Limb (tissue), 2 donors: ENCODE measurements at regions not wholly inside any gene's neighbourhood (a gene's known extent, or its start where the extent isn't known, plus 50 kb on each side); places are given as distances from the start of the nearest gene placed in this dataset.
"Not testable (repeated sequence)": the region's sequence is repeated elsewhere in the genome, so short reads cannot be mapped to it uniquely, and the experiment has no call there.

Source experiments
- DNase-seq, 2 donors: peaks; one replicate each; pipeline ENCODE4 v3.0.0-alpha.2; 2016; ENCODE audit errors: extremely low spot score in 2 of 2

DNA sequence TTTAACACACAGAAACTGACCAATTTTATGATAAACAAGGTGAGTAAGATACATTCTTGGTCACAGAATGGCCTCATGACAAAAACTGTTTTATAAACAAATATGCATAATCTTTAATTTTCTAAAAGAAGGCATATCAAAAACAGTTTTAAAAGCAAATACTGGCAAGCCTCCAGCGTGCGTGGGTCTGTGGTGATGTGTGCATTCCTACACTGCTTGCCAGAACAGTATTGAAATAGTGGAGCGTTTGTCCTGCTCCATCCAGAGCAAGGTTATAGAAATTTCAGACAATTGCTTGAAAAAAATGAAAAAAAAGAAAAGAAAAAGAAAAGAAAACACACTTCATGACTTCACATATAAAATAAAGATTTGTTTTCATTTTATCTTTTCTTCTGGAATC, 140.9 kb downstream of the MZT1 start:
- DNase-seq: no peak

DNA sequence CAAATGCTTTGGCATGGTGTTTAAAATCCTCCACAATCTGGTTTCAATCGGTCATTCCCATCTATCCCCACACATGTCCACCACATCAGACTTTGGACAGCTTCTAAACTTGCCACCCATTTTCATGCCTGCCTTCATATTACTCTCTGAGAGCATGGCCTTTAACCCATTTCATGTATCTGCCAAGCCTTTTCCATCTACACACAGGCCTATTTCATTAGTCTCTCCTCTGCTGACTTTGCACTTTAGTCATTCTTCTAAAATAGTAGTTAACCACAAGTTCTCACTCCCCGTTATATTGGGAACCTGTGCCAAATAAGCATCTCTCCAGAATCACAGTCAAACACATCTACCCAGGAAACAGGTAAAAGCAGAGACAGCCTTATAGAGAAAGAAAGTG, 142.2 kb downstream of the MZT1 start:
- no peak for DNase-seq

DNA sequence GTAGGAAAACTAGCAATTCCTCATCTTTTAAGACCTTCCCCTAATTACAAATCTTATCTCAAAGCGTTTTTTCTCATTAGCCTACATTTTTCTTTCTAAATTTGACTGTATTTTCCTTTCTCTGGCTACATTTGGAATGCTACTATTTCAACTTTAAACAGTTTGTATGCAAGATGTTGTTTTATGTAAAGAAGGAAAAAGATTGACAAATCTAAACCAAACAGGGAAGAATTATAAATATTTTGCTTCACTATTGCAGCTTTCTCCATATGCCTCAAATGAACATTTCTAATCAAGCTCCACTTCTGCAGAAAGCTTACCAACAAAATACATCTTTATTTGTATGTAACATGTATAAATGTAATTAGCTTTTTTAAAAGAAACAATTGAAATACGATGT, 156.2 kb downstream of the MZT1 start:
- DNase-seq: no peak

DNA sequence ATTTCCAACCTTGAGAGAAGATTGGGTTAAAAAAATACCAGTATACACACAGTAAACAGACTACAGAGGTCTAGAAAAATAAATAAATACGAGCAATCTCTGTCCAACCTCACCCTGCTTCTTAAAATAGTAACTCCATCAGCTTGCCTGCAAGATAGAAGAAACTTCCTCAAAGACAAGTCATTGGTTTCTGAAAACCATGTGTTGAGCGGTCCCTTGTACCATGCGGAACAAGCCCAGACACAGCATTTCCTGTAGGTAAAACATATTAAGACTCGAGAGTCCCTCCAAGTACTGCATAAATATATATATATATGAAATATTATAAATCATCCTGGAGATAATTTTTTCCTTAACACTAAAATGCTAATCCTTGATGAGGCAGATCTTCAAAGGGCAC, 157.4 kb downstream of the MZT1 start:
- no peak for DNase-seq

DNA sequence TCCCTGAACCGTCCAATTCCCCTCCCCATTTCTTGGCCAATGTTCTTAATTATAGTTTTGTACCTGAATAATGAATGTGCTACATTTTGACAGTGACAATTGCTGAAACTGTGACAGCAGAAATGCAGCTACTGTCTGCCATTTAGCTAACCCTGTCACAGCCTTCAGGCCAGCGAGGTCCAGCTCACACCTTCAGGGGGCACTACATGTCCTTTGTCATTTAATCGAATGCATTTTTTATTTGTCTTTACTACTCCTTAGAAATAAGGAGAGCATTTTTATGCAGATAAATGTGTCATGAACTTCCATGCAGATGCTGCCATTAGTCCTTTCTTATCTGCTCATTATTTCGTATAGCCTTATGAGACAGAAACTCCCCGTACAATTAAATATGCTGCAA, 159.9 kb downstream of the MZT1 start:
- DNase-seq: no peak

DNA sequence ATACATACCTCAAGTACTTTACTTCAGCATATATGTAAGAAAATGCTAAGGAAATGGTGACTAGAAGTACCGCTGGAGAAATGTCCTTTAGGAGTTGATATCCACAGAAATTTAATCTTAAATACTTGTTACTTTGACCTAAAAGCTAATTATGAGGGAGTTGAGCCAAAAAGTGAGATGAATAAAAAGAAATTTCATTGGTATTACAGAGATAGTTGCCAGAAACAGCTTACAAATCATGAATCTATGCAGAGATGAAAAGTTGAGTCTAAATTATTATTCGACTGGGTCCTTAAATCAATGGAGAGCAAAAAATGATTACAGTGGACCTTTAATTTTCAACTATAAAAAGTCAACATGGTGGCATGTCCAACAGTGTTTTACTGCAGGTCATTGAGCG, 160.9 kb downstream of the MZT1 start:
- no peak for DNase-seq

DNA sequence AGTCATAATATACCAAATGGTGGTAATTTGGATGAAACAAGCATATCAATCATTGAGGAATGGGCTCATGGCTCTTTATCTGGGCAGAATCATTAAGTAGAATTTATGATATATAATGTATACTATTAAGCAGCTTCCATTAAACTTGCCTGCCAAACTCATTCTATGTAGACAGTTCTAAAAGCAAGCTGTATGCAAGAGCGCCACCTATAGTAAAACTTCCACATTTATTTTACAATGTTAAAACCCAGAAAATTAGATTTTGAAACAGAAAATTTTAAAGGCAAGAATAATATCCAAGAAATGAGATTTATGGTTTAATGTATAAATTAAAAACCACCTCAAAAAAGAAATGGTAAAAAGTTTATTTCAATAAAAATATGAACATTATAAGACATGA, 161.5 kb downstream of the MZT1 start:
- DNase-seq: peak in 1 of 2 donors; percentile 64

DNA sequence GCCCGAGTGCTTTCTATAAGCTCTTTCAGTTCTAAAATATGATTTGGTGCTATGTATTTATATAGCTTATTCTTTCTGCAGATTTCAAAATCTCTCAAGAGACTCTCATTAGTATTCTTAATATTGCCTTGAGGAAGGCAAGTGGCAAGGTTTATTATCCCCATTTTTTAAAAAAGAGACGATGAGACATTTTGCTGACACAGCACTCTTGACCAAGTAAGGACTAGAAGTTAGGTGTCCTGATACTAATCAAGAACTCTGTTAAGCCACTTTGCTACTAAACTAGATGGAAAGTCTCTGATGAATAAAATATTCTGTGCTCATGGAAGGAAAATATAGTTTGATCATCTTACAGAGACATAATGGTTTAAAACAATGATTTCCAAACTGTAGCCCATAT, 164.7 kb downstream of the MZT1 start:
- DNase-seq: no peak

DNA sequence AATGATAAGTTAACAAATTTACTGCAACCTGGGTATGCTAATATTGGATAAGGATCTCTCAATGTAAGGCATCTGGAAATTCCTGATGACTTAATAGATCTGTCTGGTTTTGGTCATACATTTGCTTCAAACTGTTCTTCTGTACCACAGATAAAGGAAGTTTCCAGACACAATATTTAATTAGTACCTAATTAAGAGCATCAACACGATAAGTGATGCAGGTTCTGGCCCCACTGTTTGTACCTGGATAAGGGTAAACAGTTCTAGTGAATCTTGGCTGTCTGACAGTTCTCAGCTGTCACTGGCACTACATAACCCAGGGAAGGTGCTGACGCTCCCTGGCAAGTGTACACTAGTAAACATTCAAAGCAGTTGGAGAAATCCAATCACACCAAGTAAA, 165.6 kb downstream of the MZT1 start:
- DNase-seq: no peak

DNA sequence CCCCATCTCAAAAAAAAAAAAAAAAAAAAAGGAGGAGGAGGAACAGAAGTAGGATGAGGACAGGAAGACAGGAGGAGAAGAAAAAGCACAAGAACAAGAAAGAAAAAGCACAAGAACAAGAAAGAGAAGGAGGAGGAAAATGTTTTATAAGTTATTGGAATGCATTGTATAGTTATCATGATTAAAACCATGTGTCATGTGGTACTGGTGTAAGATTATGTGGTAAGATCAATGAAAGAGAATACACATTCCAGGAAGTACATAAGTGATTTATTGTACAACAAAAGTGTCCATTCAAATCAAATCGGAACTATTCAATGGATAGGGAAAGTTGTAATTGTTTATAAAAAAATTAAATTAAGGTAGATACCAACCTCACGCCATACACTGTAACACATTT, 167.7 kb downstream of the MZT1 start:
- no peak for DNase-seq

DNA sequence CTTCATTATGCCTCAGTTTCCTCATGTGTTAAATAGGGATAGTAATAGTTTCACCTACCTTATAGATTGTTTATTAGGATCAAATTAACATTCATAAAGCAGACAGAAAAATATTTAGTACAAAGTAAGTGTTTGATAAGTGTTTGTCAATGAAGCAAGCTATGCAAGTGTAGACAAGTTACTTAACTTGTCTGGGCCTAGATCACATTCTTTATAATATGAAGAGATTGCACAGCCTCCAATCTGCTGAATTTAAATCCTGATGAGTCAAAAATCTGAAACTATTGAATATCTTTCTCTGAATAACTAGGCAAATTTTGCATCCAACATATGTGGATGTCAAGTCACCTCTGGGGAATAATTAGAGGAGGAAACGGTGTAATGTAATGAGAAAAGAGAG, 170.5 kb downstream of the MZT1 start:
- no peak for DNase-seq

DNA sequence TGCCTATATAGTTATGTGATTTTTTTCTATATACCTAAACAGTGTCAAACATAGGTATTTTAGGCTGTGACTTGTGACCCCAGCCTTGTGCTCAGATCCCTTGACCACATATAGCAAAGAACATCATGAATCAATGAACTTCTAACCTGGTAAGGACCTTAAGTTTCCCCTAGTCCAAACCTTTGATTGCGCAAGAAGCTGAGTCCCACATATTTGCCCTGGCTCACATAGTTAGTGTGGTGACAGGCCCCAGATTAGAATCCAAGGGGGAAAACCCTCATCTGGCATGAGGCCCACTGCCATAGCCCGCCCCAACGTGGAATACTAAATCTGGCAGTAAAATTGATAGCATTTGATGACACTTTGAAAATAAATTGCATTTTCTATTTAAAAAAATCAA, 171.8 kb downstream of the MZT1 start:
- no peak for DNase-seq

DNA sequence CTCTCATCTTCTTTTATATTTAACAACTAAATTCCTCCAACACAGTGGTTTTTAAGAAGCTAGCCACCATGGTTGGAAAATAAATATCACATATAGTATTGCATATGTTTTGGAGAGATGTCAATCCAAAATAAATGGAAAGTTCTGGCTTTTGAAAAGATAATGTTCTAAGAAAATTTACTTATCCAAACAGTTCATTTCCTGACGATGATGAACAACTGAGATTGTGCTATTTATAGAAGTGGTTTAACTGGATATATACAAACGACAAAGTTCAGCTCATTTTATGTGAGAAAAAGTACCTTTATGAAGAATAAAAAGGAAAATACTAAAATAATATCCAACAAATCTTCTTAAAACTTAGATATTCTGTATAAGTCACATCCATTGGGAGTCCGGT, 174.7 kb downstream of the MZT1 start:
- no peak for DNase-seq

DNA sequence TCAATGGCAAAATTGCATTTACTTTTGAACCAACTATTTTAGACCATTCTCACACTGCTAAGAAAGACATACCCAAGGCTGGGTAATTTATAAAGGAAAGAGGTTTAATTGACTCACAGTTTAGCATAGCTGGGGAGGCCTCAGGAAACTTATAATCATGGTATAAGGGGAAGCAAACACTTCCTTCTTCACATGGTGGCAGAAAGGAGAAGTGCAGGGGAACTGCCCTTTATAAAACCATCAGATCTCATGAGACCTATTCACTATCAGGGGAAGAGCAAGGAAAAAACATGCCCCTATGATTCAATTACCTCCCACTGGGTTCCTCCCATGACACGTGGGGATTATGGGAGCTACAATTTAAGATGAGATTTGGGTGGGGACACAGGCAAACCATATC, 181.5 kb downstream of the MZT1 start:
- not testable (repeated sequence) for DNase-seq

DNA sequence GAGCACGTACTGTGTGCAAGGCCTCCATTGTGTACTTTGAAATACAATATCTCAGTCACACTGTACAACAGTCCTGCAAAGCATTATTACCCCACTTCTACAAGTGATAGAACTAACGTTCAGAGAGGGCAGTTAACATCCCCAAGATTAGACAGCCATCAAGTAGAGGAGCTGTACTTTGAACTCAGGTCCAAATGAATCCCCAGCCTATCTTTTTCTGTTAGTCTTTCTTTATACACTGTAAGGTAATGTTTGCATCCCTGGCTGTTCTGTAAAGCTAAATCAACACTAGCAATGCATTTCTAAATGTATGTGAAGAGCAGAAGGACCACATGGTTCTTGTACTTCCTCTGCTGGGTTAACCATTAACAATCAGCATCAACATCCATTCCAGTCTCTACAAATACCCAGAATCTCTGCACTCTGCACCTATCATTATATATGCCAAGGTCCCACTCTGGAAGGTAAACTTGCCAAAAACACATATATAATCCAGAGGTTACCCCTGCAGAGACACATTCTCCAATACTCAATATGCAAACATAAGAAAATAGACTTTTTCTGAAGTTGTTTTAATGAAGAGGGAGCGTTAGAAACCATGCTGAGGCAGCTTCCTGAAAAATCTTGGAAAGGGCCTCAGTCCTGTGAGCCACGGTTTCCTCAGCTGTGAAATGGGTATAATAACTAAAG, 182.3 kb downstream of the MZT1 start:
- no peak for DNase-seq

DNA sequence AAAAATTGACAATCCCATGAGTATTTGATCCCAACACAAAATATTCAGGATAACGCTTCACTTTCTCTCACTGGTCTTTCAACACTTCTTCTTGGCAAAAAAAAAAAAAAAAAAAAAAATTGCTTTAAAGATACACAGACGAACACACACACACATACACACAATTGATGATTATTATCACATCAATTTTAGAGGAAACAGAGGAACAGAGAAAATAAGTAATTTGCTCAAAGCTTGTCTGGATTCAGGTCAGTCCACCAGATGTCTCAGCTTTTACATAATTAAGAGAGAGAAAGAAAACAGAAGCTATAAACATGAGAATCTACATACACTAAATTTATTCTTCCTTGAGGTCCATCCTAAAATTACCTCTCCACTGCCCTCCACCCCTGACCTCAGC, 183.4 kb downstream of the MZT1 start:
- DNase-seq: no peak

DNA sequence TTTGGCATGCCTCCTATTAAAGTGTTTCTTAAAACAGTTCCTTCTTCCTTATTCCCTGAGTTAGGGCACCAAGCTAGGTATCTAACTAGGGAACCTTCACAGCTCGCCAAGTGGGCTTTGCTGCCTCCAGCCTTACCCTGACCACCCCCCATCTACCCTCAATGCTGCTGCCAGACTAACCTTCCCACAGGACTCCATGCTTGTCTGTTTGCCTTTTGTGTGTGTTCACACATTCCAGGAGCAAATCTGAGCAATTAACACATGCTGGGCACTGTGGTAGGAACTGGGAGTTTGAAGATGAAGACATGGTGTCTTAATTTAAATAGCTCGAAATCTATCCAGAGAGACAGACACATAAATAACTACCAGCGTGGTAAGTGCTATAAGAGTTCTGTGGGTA, 185.2 kb downstream of the MZT1 start:
- no peak for DNase-seq

DNA sequence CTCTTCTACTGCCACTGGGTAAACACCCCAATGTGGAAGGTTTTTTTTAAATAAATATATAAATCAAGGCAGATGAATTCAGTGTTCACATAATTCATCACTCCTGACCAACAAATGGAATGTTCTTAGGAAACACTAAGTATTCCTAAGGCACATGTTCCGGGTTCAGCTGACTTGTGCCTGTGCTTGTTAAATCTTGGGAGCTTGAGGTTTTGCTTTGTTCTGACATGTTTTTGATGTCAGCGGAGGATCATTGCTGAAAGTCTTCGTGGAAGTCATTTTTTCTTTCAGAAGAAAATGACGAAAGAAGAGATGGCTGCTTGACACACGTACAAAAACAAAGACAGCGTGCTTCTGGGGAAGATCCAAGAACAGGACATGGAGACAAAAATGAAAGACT, 185.8 kb downstream of the MZT1 start:
- no peak for DNase-seq

DNA sequence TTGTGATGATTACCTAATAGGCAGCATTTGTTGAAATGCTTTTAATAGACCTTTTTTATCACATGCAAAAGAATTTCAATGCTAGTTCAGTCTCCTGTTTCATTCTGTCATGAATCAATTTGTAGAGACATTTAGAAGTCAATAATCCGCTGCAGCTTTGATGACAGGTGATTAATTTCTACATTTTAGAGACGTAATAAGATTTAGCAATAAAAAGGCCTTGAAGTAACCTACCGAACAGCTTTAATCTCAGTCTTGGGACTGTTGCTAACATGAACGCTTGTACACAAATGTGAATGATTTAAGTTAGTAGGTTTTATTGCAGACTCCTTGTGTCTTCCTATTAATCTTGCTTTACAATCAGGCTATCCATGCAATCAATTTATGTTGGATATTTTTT, 186.5 kb downstream of the MZT1 start:
- no peak for DNase-seq

DNA sequence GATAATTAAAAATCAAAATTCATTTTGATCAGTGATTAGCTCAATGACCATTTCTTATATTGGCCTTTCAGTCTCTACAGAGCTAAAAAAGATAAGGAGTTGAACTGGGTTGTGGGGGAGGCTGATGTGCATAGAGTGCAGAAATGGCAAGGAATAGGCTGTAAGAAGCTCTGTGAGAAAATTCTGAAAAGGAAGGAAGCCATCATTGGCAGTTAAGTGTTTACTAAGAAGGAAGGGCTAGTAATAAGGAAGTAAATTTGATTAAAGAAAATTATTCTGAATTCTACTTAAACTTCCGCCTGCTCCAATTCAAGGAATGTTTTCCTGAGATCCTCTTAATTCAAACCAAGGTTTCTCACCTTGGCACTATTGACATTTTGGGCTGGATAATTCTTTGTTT, 187.5 kb downstream of the MZT1 start:
- no peak for DNase-seq

DNA sequence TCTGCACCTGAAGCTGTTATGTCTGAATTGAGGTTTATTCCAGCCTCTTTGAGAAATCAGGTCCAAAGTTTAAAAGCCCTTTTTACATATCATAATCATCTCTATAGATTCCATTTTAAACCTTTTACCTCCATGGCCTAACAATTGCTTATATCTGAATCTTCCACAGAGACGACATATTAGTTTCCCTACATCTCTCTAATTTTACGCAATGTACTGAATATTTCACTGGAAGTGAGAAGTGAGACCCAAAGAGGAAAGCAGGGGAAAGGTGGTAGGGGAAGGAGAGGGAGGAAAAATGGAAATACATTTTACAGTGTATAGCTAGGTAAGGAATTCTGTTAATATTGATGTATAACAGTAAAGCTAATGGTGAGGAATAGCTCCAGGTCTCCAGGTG, 189.6 kb downstream of the MZT1 start:
- DNase-seq: no peak

DNA sequence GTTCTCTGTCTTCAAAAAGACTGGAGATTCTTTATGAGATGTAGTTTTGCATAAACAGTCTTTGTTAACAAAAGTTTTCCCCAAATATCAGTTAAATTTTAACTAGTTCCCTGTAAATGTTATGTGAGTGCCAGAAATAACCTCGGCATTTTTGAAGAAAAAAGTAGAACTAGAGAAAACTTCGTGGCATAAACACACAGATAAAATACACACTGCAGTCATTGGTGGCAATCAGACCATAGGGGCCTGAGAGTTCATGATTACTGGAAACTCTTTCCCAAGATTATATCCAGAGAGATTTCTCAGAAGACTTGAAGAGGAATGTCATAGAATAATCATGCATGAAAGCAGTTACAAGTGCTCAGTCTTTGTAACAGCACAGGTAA, 190.0 kb downstream of the MZT1 start:
- no peak for DNase-seq

DNA sequence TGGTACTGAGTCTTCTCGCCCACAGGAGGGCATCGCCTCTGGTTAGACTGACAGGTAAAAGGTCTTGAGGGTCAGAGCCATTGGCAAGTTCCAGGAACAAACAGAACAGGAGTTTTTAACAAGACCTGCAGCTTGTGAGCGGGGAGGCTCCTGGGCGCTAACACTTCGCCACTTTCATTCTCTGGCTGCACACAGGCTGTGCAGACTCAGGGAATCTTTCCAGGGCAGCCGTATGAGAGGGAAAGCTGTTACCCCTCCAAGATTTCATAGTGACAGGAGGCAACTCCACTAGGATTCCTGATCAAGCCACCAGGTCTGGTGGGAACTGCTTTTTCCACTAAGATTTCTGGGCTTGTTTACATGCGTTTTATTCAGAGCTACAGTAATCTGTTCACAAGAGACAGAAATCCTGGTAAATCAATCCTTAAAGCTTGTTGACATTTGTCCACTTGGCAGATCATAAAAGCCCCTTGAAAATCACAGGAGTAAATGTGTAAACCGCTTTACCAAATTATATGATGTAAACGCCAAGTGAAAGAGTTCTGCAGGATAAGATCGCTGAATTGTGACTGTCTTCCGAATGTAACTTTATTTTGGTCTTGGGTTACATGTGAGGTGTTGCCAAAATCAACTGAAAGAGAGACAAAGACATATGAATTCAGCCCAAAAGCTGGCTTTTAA, 190.6 kb downstream of the MZT1 start:
- DNase-seq: peak in 1 of 2 donors; percentile 18
